Activated T-helper 1 cell treated with anti-CD3 and anti-CD28 coated beads, Interleukin-12 subunit alpha, Interleukin-12 subunit beta, Interleukin-2, Interleukin-4 antibody, amounts not matched to agents 30 ng/mL and 10 ng/mL and 1 ng/mL, durations not matched to agents 14 hours and 24 hours and 36 hours (primary cell): ENCODE measurements at regions not wholly inside any gene's neighbourhood (a gene's known extent, or its start where the extent isn't known, plus 50 kb on each side); places are given as distances from the start of the nearest gene placed in this dataset.
"Not testable (repeated sequence)": the region's sequence is repeated elsewhere in the genome, so short reads cannot be mapped to it uniquely, and the experiment has no call there.

Experiments used
- DNase-seq: peaks from one replicate; pipeline ENCODE4 v3.0.0; 2021; ENCODE audit warnings: low spot score
- H3K27ac Mint-ChIP-seq: one replicate; pipeline ENCODE4 v1.8.0; 2021; ENCODE audit warnings: mild to moderate bottlenecking, mixed read lengths
- H3K27me3 Mint-ChIP-seq: one replicate; pipeline ENCODE4 v1.8.0; 2022; ENCODE audit warnings: mild to moderate bottlenecking, moderate library complexity, mixed read lengths; ENCODE audit not compliant: insufficient read depth
- H3K36me3 Mint-ChIP-seq: one replicate; pipeline ENCODE4 v1.8.0; 2021; ENCODE audit warnings: low read depth, mixed read lengths
- H3K4me1 Mint-ChIP-seq: one replicate; pipeline ENCODE4 v1.8.0; 2021; ENCODE audit warnings: low read depth, mixed read lengths
- H3K4me3 Mint-ChIP-seq: one replicate; pipeline ENCODE4 v1.8.0; 2021; ENCODE audit warnings: mild to moderate bottlenecking, moderate library complexity, mixed read lengths
- H3K9me3 Mint-ChIP-seq: one replicate; pipeline ENCODE4 v1.8.0; 2021; ENCODE audit warnings: mixed read lengths
- intact Hi-C: fragments of 100-400 bp; cut with micrococcal nuclease; formaldehyde crosslinking; loops from one replicate; pipeline ENCODE4 v1.15.1; 2024

GRCh38 chr6:54493138-54493537 lies 184.9 kb downstream of the TINAG start:
- DNase-seq = no peak
- intact Hi-C loops = no loop called here
- no peak overlapping the region for H3K4me3 Mint-ChIP-seq
- no peaks in the 10 kb centered on the region for H3K36me3 Mint-ChIP-seq
- no peak overlapping the region for H3K27ac Mint-ChIP-seq
- peaks cover 25% of the 10 kb centered on the region for H3K9me3 Mint-ChIP-seq
- no peaks in the 10 kb centered on the region for H3K4me1 Mint-ChIP-seq
- no peaks in the 10 kb centered on the region for H3K27me3 Mint-ChIP-seq

- Mint-ChIP-seq H3K4me3 (no peak overlapping the region), H3K9me3 (peaks cover 13% of the 10 kb centered on the region), H3K36me3 (no peaks in the 10 kb centered on the region), H3K27me3 (no peaks in the 10 kb centered on the region), H3K27ac (no peak overlapping the region), H3K4me1 (no peaks in the 10 kb centered on the region)
- DNase-seq = no peak
- intact Hi-C loops = no loop called here
These were observed 194.9 kb downstream of the TINAG start for GRCh38 chr6:54503144-54503543.

- H3K4me3 Mint-ChIP-seq = no peak overlapping the region
- no peak overlapping the region for H3K27ac Mint-ChIP-seq
- H3K4me1 Mint-ChIP-seq = no peaks in the 10 kb centered on the region
- no peaks in the 10 kb centered on the region for H3K27me3 Mint-ChIP-seq
- no peaks in the 10 kb centered on the region for H3K9me3 Mint-ChIP-seq
- no peaks in the 10 kb centered on the region for H3K36me3 Mint-ChIP-seq
- intact Hi-C loops = no loop called here
- no peak for DNase-seq
These were observed 206.8 kb downstream of the TINAG start for GRCh38 chr6:54515013-54515412.

GRCh38 chr6:54515713-54516112 lies 207.5 kb downstream of the TINAG start:
- H3K9me3 Mint-ChIP-seq = no peaks in the 10 kb centered on the region
- H3K4me1 Mint-ChIP-seq = no peaks in the 10 kb centered on the region
- no peaks in the 10 kb centered on the region for H3K36me3 Mint-ChIP-seq
- intact Hi-C loops = no loop called here
- DNase-seq = no peak
- H3K4me3 Mint-ChIP-seq = no peak overlapping the region
- no peak overlapping the region for H3K27ac Mint-ChIP-seq
- H3K27me3 Mint-ChIP-seq = no peaks in the 10 kb centered on the region

- Mint-ChIP-seq H3K4me1 (no peaks in the 10 kb centered on the region), H3K4me3 (no peak overlapping the region), H3K27me3 (no peaks in the 10 kb centered on the region)
These were observed 208.1 kb downstream of the TINAG start for GRCh38 chr6:54516321-54516720.

GRCh38 chr6:54519161-54519560 lies 210.9 kb downstream of the TINAG start:
- Mint-ChIP-seq H3K9me3 (no peaks in the 10 kb centered on the region), H3K4me1 (no peaks in the 10 kb centered on the region)
- intact Hi-C loops = no loop called here

More at GRCh38 chr6:54516321-54516720, 208.1 kb downstream of the TINAG start:
- intact Hi-C loops = no loop called here
- Mint-ChIP-seq H3K36me3 (no peaks in the 10 kb centered on the region), H3K9me3 (no peaks in the 10 kb centered on the region), H3K27ac (no peak overlapping the region)
- DNase-seq = no peak

GRCh38 chr6:54525731-54526130 lies 217.5 kb downstream of the TINAG start:
- intact Hi-C loops = no loop called here
- Mint-ChIP-seq H3K9me3 (peaks cover 12% of the 10 kb centered on the region), H3K4me1 (no peaks in the 10 kb centered on the region), H3K4me3 (no peak overlapping the region), H3K27ac (no peak overlapping the region), H3K36me3 (no peaks in the 10 kb centered on the region), H3K27me3 (no peaks in the 10 kb centered on the region)
- no peak for DNase-seq

More at GRCh38 chr6:54519161-54519560, 210.9 kb downstream of the TINAG start:
- Mint-ChIP-seq H3K27ac (no peak overlapping the region), H3K4me3 (no peak overlapping the region), H3K36me3 (no peaks in the 10 kb centered on the region), H3K27me3 (no peaks in the 10 kb centered on the region)
- DNase-seq = no peak

GRCh38 chr6:54533567-54533966 lies 225.3 kb downstream of the TINAG start:
- Mint-ChIP-seq H3K27me3 (no peaks in the 10 kb centered on the region), H3K4me1 (no peaks in the 10 kb centered on the region), H3K27ac (no peak overlapping the region), H3K9me3 (peaks cover 8% of the 10 kb centered on the region), H3K36me3 (no peaks in the 10 kb centered on the region), H3K4me3 (no peak overlapping the region)
- DNase-seq = no peak
- intact Hi-C loops = no loop called here

GRCh38 chr6:54535568-54535967 lies 227.3 kb downstream of the TINAG start:
- intact Hi-C loops = no loop called here
- Mint-ChIP-seq H3K36me3 (no peaks in the 10 kb centered on the region), H3K4me3 (no peak overlapping the region), H3K27ac (no peak overlapping the region), H3K27me3 (no peaks in the 10 kb centered on the region), H3K9me3 (no peaks in the 10 kb centered on the region), H3K4me1 (no peaks in the 10 kb centered on the region)
- DNase-seq = no peak

- Mint-ChIP-seq H3K36me3 (no peaks in the 10 kb centered on the region), H3K27me3 (no peaks in the 10 kb centered on the region), H3K9me3 (no peaks in the 10 kb centered on the region), H3K27ac (no peak overlapping the region), H3K4me3 (no peak overlapping the region), H3K4me1 (no peaks in the 10 kb centered on the region)
- DNase-seq = no peak
- intact Hi-C loops = no loop called here
These were observed 233.3 kb downstream of the TINAG start for GRCh38 chr6:54541541-54541940.

- Mint-ChIP-seq H3K9me3 (peaks cover 9% of the 10 kb centered on the region), H3K4me1 (no peaks in the 10 kb centered on the region), H3K27me3 (no peaks in the 10 kb centered on the region), H3K36me3 (no peaks in the 10 kb centered on the region), H3K4me3 (no peak overlapping the region), H3K27ac (no peak overlapping the region)
- intact Hi-C loops = no loop called here
- no peak for DNase-seq
These were observed 250.9 kb downstream of the TINAG start for GRCh38 chr6:54559136-54559535.

GRCh38 chr6:54564188-54564587 lies 255.9 kb downstream of the TINAG start:
- not testable (repeated sequence) for H3K4me3 Mint-ChIP-seq, H3K4me1 Mint-ChIP-seq, H3K9me3 Mint-ChIP-seq

GRCh38 chr6:54574671-54575070 lies 266.4 kb downstream of the TINAG start:
- H3K36me3 Mint-ChIP-seq = no peaks in the 10 kb centered on the region
- H3K27me3 Mint-ChIP-seq = no peaks in the 10 kb centered on the region
- no peak for DNase-seq
- no peaks in the 10 kb centered on the region for H3K4me1 Mint-ChIP-seq
- no peak overlapping the region for H3K4me3 Mint-ChIP-seq
- H3K27ac Mint-ChIP-seq = no peak overlapping the region
- H3K9me3 Mint-ChIP-seq = peaks cover 6% of the 10 kb centered on the region
- intact Hi-C loops = no loop called here

More at GRCh38 chr6:54564188-54564587, 255.9 kb downstream of the TINAG start:
- H3K27ac Mint-ChIP-seq, H3K27me3 Mint-ChIP-seq, H3K36me3 Mint-ChIP-seq, intact Hi-C loops, DNase-seq: not testable (repeated sequence)

- Mint-ChIP-seq H3K4me3 (no peak overlapping the region), H3K9me3 (no peaks in the 10 kb centered on the region), H3K27me3 (no peaks in the 10 kb centered on the region), H3K27ac (no peak overlapping the region), H3K4me1 (no peaks in the 10 kb centered on the region), H3K36me3 (no peaks in the 10 kb centered on the region)
- no peak for DNase-seq
- intact Hi-C loops = no loop called here
These were observed 268.3 kb upstream of the FAM83B start for GRCh38 chr6:54578261-54578660.
